ENCODE measurements at regions not wholly inside any gene's neighbourhood (a gene's known extent, or its start where the extent isn't known, plus 50 kb on each side); places are given as distances from the start of the nearest gene placed in this dataset.

GRCh38 chr16:6286176-6286575 lies 1046.5 kb upstream of the RBFOX1 start:
- no peak for DNase-seq (ENCODE audit: low read depth in 3 of 3)

- no peak for DNase-seq (ENCODE audit: low read depth in 3 of 3)
Measured at GRCh38 chr16:6284731-6285130, 1047.9 kb upstream of the RBFOX1 start.

- DNase-seq (ENCODE audit: low read depth in 3 of 3), result no peak
Measured at GRCh38 chr16:6281994-6282393, 1050.7 kb upstream of the RBFOX1 start.

GRCh38 chr16:6281274-6281673 lies 1051.4 kb upstream of the RBFOX1 start:
- no peak for DNase-seq (ENCODE audit: low read depth in 3 of 3)

GRCh38 chr16:6280055-6280454 lies 1052.6 kb upstream of the RBFOX1 start:
- no peak for DNase-seq (ENCODE audit: low read depth in 3 of 3)

GRCh38 chr16:6279286-6279685 lies 1053.4 kb upstream of the RBFOX1 start:
- no peak for DNase-seq (ENCODE audit: low read depth in 3 of 3)

- no peak for DNase-seq (ENCODE audit: low read depth in 3 of 3)
Measured at GRCh38 chr16:6274351-6274750, 1058.3 kb upstream of the RBFOX1 start.

- no peak for DNase-seq (ENCODE audit: low read depth in 3 of 3)
Measured at GRCh38 chr16:6267682-6268081, 1065.0 kb upstream of the RBFOX1 start.

- no peak for DNase-seq (ENCODE audit: low read depth in 3 of 3)
Measured at GRCh38 chr16:6266703-6267102, 1065.9 kb upstream of the RBFOX1 start.

GRCh38 chr16:6265968-6266367 lies 1066.7 kb upstream of the RBFOX1 start:
- no peak for DNase-seq (ENCODE audit: low read depth in 3 of 3)

- no peak for DNase-seq (ENCODE audit: low read depth in 3 of 3)
Measured at GRCh38 chr16:6258056-6258455, 1074.6 kb upstream of the RBFOX1 start.

GRCh38 chr16:6252541-6252940 lies 1080.1 kb upstream of the RBFOX1 start:
- DNase-seq (ENCODE audit: low read depth in 3 of 3), result no peak

- DNase-seq (ENCODE audit: low read depth in 3 of 3), result no peak
Measured at GRCh38 chr16:6250511-6250910, 1082.1 kb upstream of the RBFOX1 start.

GRCh38 chr16:6249863-6250262 lies 1082.8 kb upstream of the RBFOX1 start:
- no peak for DNase-seq (ENCODE audit: low read depth in 3 of 3)

GRCh38 chr16:6248199-6248598 lies 1084.4 kb upstream of the RBFOX1 start:
- no peak for DNase-seq (ENCODE audit: low read depth in 3 of 3)

- no peak for DNase-seq (ENCODE audit: low read depth in 3 of 3)
Measured at GRCh38 chr16:6247775-6248174, 1084.9 kb upstream of the RBFOX1 start.

GRCh38 chr16:6247150-6247549 lies 1085.5 kb upstream of the RBFOX1 start:
- DNase-seq (ENCODE audit: low read depth in 3 of 3), result no peak

- DNase-seq (ENCODE audit: low read depth in 3 of 3), result no peak
Measured at GRCh38 chr16:6246266-6246665, 1086.4 kb upstream of the RBFOX1 start.

GRCh38 chr16:6232056-6232455 lies 1100.6 kb upstream of the RBFOX1 start:
- DNase-seq (ENCODE audit: low read depth in 3 of 3), result no peak

GRCh38 chr16:6231398-6231797 lies 1101.2 kb upstream of the RBFOX1 start:
- no peak for DNase-seq (ENCODE audit: low read depth in 3 of 3)

- DNase-seq (ENCODE audit: low read depth in 3 of 3), result no peak
Measured at GRCh38 chr16:6229186-6229585, 1103.5 kb upstream of the RBFOX1 start.

- DNase-seq (ENCODE audit: low read depth in 3 of 3), result no peak
Measured at GRCh38 chr16:6218855-6219254, 1113.8 kb upstream of the RBFOX1 start.

- no peak for DNase-seq (ENCODE audit: low read depth in 3 of 3)
Measured at GRCh38 chr16:6216836-6217235, 1115.8 kb upstream of the RBFOX1 start.

GRCh38 chr16:6211644-6212043 lies 1114.0 kb upstream of the EEF2KMT start:
- no peak for DNase-seq (ENCODE audit: low read depth in 3 of 3)
